ENCODE measurements at regions not wholly inside any gene's neighbourhood (a gene's known extent, or its start where the extent isn't known, plus 50 kb on each side); places are given as distances from the start of the nearest gene placed in this dataset.

- Histone ChIP-seq H3K4me2 (replicated peaks; ENCODE audit: low read depth, low read length, poor library complexity, severe bottlenecking) (peak overlapping the region; percentile 73), H4K20me1 (ENCODE audit: control insufficient read depth, insufficient read depth, low read length, poor library complexity, severe bottlenecking) (no peaks in the 10 kb centered on the region), H3K9ac (ENCODE audit: low read length) (no peak overlapping the region), H2AFZ (ENCODE audit: insufficient read depth, low read depth, low read length, poor library complexity, severe bottlenecking) (no peak overlapping the region), H3K36me3 (replicated peaks in 1 of 2; ENCODE audit: control extremely low read depth in 1 of 2, control insufficient read depth in 1 of 2, extremely low read depth in 1 of 2, insufficient read depth in 2 of 2, low read length in 1 of 2) (no peaks in the 10 kb centered on the region), H3K27ac (ENCODE audit: low read length in 2 of 2) (no peak overlapping the region), H3K4me3 (ENCODE audit: control extremely low read depth in 1 of 5, extremely low read depth in 1 of 5, insufficient read depth in 1 of 5, low read depth in 2 of 5, low read length in 4 of 5) (peak overlapping the region in 1 of 5 experiments; percentile 5), H3K79me2 (ENCODE audit: control insufficient read depth, insufficient read depth, low read length) (peaks cover 15% of the 10 kb centered on the region), H3K4me1 (ENCODE audit: control insufficient read depth in 2 of 2, insufficient read depth in 2 of 2, low read length in 2 of 2) (peaks cover 73 to 84% of the 10 kb centered on the region in 2 donors), H3K9me3 (ENCODE audit: control extremely low read depth in 1 of 3, control insufficient read depth in 2 of 3, insufficient read depth in 1 of 3, low read length in 2 of 3) (peaks cover 0 to under 1% (median 0%) of the 10 kb centered on the region in 3 donors), H3K27me3 (replicated peaks in 1 of 4; ENCODE audit: control extremely low read depth in 1 of 4, control insufficient read depth in 3 of 4, insufficient read depth in 4 of 4, low read length in 3 of 4) (no peaks in the 10 kb centered on the region)
- peak overlapping the region; percentile 97 for H3K27ac Mint-ChIP-seq
- intact Hi-C loops (cut with micrococcal nuclease), result loop anchor here (5.0 to 10.0 kb wide), 6 partner anchors 35 to 1352 kb away; partner anchors contain the start of genes SYNJ2 and ZDHHC14
- POLR2A ChIA-PET, result interaction anchor here (0.7 kb wide), 1 partner anchor 338 kb away, joined by 3 read pairs; no protein-coding TSS in a partner anchor
- ATAC-seq (ENCODE audit: low read depth) (no peak), DNase-seq (peak; percentile 63)
- peaks cover 89% of the 10 kb centered on the region for H3K4me1 Mint-ChIP-seq
- WGBS (ENCODE audit: insufficient coverage), result 0% methylated on average over 3 of the region's 7 CpGs
- CTCF ChIA-PET, result interaction anchor here (0.7 to 14.7 kb wide), 10 partner anchors 9 to 1570 kb away, joined by 3 to 340 read pairs (median 4); no protein-coding TSS in a partner anchor
- TF ChIP-seq EZH2 (IDR thresholded peaks at IDR 0.05; ENCODE audit: borderline replicate concordance, insufficient read depth, low read depth, low read length, poor library complexity, severe bottlenecking) (no peak), CTCF (IDR thresholded peaks at IDR 0.05) (peak; percentile 24)
- H3K27me3 Mint-ChIP-seq, result no peaks in the 10 kb centered on the region
- no peaks in the 10 kb centered on the region for H3K9me3 Mint-ChIP-seq (ENCODE audit: insufficient read depth)
- peak overlapping the region; percentile 72 for H3K4me3 Mint-ChIP-seq
Measured at GRCh38 chr6:157762636-157763035, 60.4 kb upstream of the SNX9 start.

- no peak overlapping the region for H2AFZ ChIP-seq (ENCODE audit: insufficient read depth, low read depth, low read length, poor library complexity, severe bottlenecking)
- peaks cover 0 to 4% (median 0%) of the 10 kb centered on the region in 3 donors for H3K9me3 ChIP-seq (ENCODE audit: control extremely low read depth in 1 of 3, control insufficient read depth in 2 of 3, insufficient read depth in 1 of 3, low read length in 2 of 3)
- Mint-ChIP-seq H3K9me3 (ENCODE audit: insufficient read depth) (no peaks in the 10 kb centered on the region), H3K27ac (peak overlapping the region; percentile 97), H3K27me3 (no peaks in the 10 kb centered on the region), H3K4me1 (peaks cover 89% of the 10 kb centered on the region), H3K4me3 (peak overlapping the region; percentile 72)
- ATAC-seq (ENCODE audit: low read depth) (no peak), DNase-seq (peak; percentile 46)
- H3K79me2 ChIP-seq (ENCODE audit: control insufficient read depth, insufficient read depth, low read length), result peaks cover 11% of the 10 kb centered on the region
- no peaks in the 10 kb centered on the region for H3K36me3 ChIP-seq (replicated peaks in 1 of 2; ENCODE audit: control extremely low read depth in 1 of 2, control insufficient read depth in 1 of 2, extremely low read depth in 1 of 2, insufficient read depth in 2 of 2, low read length in 1 of 2)
- peak overlapping the region in 4 of 5 experiments; percentile 13 to 56 (median 22) for H3K4me3 ChIP-seq (ENCODE audit: control extremely low read depth in 1 of 5, extremely low read depth in 1 of 5, insufficient read depth in 1 of 5, low read depth in 2 of 5, low read length in 4 of 5)
- peak overlapping the region; percentile 73 for H3K4me2 ChIP-seq (replicated peaks; ENCODE audit: low read depth, low read length, poor library complexity, severe bottlenecking)
- CTCF ChIA-PET, result interaction anchor here (1.0 to 14.7 kb wide), 12 partner anchors 7 to 448 kb away, joined by 3 to 340 read pairs (median 4); no protein-coding TSS in a partner anchor
- intact Hi-C loops (cut with micrococcal nuclease), result loop anchor here (5.0 to 10.0 kb wide), 6 partner anchors 34 to 1351 kb away; partner anchors contain the start of genes SYNJ2 and ZDHHC14
- WGBS (ENCODE audit: insufficient coverage), result 49% methylated on average over 9 of the region's 13 CpGs
- H3K9ac ChIP-seq (ENCODE audit: low read length), result peak overlapping the region; percentile 56
- H3K27ac ChIP-seq (ENCODE audit: low read length in 2 of 2), result peak overlapping the region; percentile 84
- no peaks in the 10 kb centered on the region for H4K20me1 ChIP-seq (ENCODE audit: control insufficient read depth, insufficient read depth, low read length, poor library complexity, severe bottlenecking)
- H3K27me3 ChIP-seq (replicated peaks in 1 of 4; ENCODE audit: control extremely low read depth in 1 of 4, control insufficient read depth in 3 of 4, insufficient read depth in 4 of 4, low read length in 3 of 4), result no peaks in the 10 kb centered on the region
- H3K4me1 ChIP-seq (ENCODE audit: control insufficient read depth in 2 of 2, insufficient read depth in 2 of 2, low read length in 2 of 2), result peaks cover 80 to 91% of the 10 kb centered on the region in 2 donors
- TF ChIP-seq EZH2 (IDR thresholded peaks at IDR 0.05; ENCODE audit: borderline replicate concordance, insufficient read depth, low read depth, low read length, poor library complexity, severe bottlenecking), result no peak
- no peak for TF ChIP-seq CTCF (IDR thresholded peaks at IDR 0.05)
- POLR2A ChIA-PET, result no interaction called here
Measured at GRCh38 chr6:157763129-157763903, 59.7 kb upstream of the SNX9 start.

Data from B cell (primary cell).